ENCODE measurements at regions not wholly inside any gene's neighbourhood (a gene's known extent, or its start where the extent isn't known, plus 50 kb on each side); places are given as distances from the start of the nearest gene placed in this dataset.

DNA sequence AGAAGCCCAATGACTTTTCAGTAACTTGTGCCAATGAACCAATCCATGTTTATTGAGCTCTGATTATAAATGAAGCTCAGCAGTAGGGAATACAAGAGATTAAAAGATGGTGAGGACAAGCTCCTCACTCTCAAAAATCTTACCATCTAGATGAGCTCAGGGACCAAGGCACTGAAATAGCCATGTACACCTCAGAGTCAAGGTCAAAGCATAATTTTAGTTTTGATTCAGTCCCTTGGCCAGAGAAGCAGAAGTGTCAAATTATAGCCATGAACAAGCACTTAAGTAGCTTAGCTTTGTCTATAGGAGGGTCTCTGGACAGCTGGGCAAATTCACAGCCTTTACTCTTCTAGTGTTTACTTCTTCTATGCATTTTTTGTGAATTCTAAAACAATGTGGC is 131.0 kb upstream of the DTNBP1 start:
- no peak for TF ChIP-seq CTCF (IDR thresholded peaks at IDR 0.05; ENCODE audit: insufficient read depth, low read length)
- no peak for DNase-seq (ENCODE audit: low read depth)
- no peak overlapping the region for H3K4me3 ChIP-seq (ENCODE audit: low read depth, low read length)

- H3K4me3 ChIP-seq (ENCODE audit: low read depth, low read length) = no peak overlapping the region
- peak; percentile 16 for DNase-seq (ENCODE audit: low read depth)
- no peak for TF ChIP-seq CTCF (IDR thresholded peaks at IDR 0.05; ENCODE audit: insufficient read depth, low read length)
These were observed 130.5 kb upstream of the DTNBP1 start for GRCh38 chr6:15793288-15793687.

DNA sequence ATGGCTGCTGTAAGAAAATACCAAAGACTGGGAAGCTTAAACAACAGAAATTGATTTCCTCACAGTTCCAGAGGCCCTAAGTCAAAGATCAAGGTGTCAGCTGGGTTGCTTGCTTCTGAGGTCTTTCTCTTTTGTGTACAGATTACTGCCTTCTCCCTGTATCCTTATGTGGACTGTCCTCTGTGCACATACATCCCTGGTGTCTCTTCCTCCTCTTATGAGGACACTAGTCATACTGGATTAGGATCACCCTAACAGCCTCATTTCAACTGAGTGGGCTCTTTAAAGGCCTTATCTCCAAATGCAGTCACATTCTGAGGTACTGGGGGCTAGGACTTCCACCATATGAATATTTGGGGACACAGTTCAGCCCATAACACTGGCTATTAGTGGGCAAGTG is 130.0 kb upstream of the DTNBP1 start:
- DNase-seq (ENCODE audit: low read depth) = no peak
- no peak overlapping the region for H3K4me3 ChIP-seq (ENCODE audit: low read depth, low read length)
- TF ChIP-seq CTCF (IDR thresholded peaks at IDR 0.05; ENCODE audit: insufficient read depth, low read length) = no peak

DNA sequence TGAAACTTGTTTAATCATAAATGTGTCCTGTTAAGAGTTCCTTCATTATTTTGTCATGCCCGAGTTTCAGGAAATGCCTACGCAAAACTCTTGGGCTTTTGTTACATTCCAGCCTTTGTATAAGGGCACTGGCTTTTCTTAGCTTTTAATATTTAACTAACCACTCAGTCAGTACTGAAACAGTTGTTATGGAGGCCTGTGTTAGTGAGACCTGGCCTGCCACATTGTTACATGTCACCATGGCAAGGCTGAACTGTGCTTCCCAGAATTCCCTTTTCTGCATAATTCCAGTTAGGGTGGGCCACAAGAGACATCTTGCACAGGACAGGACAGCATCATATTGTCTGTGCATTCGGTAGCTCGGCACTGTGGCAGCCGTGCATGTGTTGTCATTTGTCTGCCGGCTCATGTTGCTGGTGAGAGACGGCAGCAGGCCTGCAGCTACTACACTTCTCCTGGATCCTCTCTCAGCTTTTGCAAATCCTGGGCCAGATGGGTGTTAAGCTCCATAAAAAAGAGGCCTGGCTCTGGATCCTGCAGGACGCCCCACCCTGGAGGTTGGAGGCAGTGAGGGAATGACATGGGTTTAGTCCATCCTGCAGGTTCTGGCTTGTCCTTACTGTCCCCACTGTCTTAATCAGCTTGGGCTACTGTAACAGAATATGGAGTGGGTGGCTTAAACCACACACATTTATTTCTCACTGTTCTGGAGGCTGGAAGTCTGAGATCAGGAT is 128.8 kb upstream of the DTNBP1 start:
- DNase-seq (ENCODE audit: low read depth) = no peak
- H3K4me3 ChIP-seq (ENCODE audit: low read depth, low read length) = no peak overlapping the region
- no peak for TF ChIP-seq CTCF (IDR thresholded peaks at IDR 0.05; ENCODE audit: insufficient read depth, low read length)

GRCh38 chr6:15790116-15790515 is 127.3 kb upstream of the DTNBP1 start:
- H3K4me3 ChIP-seq (ENCODE audit: low read depth, low read length) = no peak overlapping the region
- DNase-seq (ENCODE audit: low read depth) = no peak
- TF ChIP-seq CTCF (IDR thresholded peaks at IDR 0.05; ENCODE audit: insufficient read depth, low read length) = no peak

- no peak for TF ChIP-seq CTCF (IDR thresholded peaks at IDR 0.05; ENCODE audit: insufficient read depth, low read length)
- no peak overlapping the region for H3K4me3 ChIP-seq (ENCODE audit: low read depth, low read length)
- DNase-seq (ENCODE audit: low read depth) = no peak
These were observed 124.0 kb upstream of the DTNBP1 start for GRCh38 chr6:15786846-15787245.

DNA sequence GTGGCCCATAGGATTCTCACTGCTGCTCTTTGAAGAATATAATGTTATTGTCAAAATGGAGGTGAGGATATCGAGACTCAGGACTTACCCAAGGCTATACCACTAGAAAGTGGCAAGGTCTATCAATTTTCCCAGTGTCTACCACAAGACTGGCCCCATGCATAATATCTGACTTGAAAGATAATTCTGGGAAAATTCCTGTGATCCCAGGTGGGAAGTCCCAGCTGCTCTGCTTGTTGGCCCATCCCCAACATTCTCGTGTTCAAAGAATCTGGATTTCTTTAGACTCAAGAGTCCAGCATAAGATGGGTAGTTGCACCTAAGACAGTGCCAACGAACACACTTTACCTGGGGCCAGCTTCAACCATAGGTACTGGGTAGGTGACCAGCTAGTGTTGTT is 120.7 kb upstream of the DTNBP1 start:
- no peak for TF ChIP-seq CTCF (IDR thresholded peaks at IDR 0.05; ENCODE audit: insufficient read depth, low read length)
- no peak for DNase-seq (ENCODE audit: low read depth)

More for the DNA sequence above, 120.7 kb upstream of the DTNBP1 start:
- no peak overlapping the region for H3K4me3 ChIP-seq (ENCODE audit: low read depth, low read length)

Measured in fibroblast of the aortic adventitia (primary cell).